Ramos (cell line): ENCODE measurements at regions not wholly inside any gene's neighbourhood (a gene's known extent, or its start where the extent isn't known, plus 50 kb on each side); places are given as distances from the start of the nearest gene placed in this dataset.

ENCODE experiments used
- in situ Hi-C: fragments of 300-500 bp; cut with MboI; formaldehyde crosslinking; loops from one replicate; pipeline ENCODE4 v1.14.3; 2022; ENCODE audit warnings: low sequenced_read_pairs; ENCODE audit not compliant: unreplicated experiment

DNA sequence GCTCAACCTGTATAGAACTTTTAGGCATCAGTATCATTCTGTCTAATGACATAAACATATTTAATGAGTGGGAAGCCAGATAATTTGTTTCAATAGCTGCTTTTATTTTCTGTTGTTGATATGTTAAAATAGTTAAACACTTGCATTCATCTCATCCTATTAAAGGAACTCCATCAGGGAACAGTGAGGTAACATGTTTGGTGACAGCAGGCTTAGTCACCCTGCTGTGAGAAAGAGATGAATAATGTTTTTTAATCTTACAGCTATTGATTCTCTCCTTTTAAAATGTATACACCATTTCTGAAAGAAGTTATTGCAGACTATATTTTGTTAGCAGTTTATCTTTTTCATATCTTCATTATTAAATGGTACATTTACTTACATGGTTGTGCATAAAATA lies 123.3 kb upstream of the CWC22 start:
- in situ Hi-C loops, result no loop called here

GRCh38 chr2:180128861-180129260 lies 121.8 kb upstream of the CWC22 start:
- in situ Hi-C loops, result loop anchor here (10.0 kb wide), 1 partner anchor 926 kb away; no protein-coding TSS in a partner anchor

GRCh38 chr2:180125245-180125962 lies 118.3 kb upstream of the CWC22 start:
- in situ Hi-C loops, result loop anchor here (10.0 kb wide), 1 partner anchor 929 kb away; no protein-coding TSS in a partner anchor

GRCh38 chr2:180124273-180125139 lies 117.4 kb upstream of the CWC22 start:
- in situ Hi-C loops, result loop anchor here (10.0 kb wide), 1 partner anchor 930 kb away; no protein-coding TSS in a partner anchor

- in situ Hi-C loops, result loop anchor here (10.0 kb wide), 1 partner anchor 932 kb away; no protein-coding TSS in a partner anchor
Measured at GRCh38 chr2:180122874-180123273, 115.8 kb upstream of the CWC22 start.

GRCh38 chr2:180115675-180116074 lies 108.6 kb upstream of the CWC22 start:
- in situ Hi-C loops, result no loop called here

DNA sequence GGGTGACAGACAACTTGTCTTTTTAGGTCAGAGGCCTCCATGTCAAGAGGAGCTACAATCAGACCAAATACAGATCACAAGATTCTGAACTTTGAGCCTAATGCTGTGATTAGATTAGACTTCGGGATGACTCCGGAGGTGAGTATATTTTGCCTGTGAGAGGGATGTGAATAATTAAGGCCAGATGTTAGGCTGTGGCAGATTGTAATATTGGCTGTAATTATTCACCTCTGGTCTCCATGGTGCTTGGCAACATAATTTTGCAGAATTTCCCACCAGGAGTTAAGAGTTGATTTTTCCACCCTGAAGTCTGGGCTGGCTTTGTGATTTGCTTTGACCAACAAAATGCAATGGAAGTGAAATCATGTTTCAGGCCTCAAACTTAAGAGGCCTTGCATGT lies 108.2 kb upstream of the CWC22 start:
- in situ Hi-C loops, result no loop called here

DNA sequence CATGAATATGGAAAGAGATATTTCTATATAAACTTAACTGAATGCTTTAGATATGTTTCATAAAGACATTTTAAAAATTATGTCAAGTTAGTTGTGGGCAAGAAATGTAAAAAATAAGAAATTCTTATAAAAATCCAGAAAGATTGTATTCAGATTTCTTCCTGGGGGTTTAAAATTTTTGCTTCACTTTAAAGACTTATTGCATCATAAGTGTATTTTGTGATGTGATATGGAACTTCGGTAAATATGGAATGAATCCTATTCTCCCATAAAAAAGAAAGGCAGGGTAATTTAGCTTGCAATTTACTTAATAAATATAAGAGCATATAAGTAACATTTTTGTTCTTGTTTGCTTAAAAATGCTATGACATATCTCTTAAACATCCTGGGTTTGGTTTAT lies 104.8 kb upstream of the CWC22 start:
- in situ Hi-C loops, result no loop called here

GRCh38 chr2:180110469-180110868 lies 103.4 kb upstream of the CWC22 start:
- in situ Hi-C loops, result no loop called here

DNA sequence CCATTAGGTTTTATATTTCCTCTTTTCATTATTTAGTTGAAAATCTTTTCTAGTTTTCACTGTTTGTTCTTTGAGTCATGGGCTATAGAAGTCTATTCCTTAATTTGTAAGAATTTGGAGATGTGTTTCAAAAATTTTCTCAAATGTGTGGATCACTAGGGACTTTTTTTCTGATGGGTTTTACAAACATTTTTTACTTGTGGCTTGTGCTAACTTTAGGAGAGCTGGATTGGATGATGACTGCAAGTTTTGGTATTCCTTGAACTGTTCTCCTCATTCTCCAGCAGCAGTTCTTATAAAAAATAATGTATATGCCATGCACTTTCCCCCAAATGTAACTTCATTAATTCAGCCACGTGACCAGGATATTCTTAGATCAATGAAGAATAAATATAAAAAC lies 94.7 kb upstream of the CWC22 start:
- in situ Hi-C loops, result no loop called here

DNA sequence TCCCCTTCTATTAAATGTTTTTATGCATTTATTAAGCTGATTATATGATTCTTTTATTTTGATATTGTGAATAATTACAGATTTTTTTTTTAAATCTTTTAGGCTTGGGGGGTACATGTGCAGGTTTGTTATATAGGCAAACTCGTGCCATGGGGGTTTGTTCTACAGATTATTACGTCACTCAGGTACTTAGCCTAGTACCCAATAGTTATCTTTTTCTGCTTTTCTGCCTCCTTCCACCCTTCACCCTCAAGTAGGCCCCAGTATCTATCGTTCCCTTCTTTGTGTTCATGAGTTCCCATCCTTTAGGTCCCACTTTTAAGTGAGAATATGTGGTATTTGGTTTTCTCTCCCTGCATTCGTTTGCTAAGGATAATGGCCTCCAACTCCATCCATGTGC lies 92.2 kb upstream of the CWC22 start:
- in situ Hi-C loops, result no loop called here

- in situ Hi-C loops, result loop anchor here (10.0 kb wide), 1 partner anchor 670 kb away; no protein-coding TSS in a partner anchor
Measured at GRCh38 chr2:180085144-180085543, 78.0 kb upstream of the CWC22 start.

DNA sequence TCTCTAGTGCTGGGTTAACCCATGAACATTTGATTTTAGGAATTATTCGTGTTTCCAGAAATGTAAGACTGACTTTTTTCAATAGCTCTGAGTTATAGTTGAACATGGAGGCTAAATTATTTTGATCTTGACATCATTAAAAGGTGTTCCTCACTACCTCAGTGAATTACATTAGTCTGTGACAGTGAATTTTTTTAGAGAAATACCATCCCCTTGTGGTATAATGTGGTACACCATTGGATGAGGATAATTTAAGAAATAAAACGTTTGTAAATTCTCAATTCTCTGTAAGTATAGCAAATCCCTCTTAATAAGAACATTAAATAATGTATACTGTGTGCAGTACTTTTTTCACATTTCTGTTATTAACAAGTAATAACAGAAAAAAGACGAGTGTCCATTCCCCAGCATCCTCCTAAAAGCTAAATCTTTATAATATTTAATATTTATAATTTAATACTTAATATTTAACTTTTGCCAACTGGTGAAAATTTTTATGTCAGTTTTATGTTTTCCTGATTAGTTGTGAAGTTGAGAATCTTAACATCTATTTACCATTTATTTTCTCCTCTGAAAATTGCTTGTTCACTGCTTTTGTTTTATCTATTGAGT lies 70.3 kb upstream of the CWC22 start:
- in situ Hi-C loops, result no loop called here

- in situ Hi-C loops, result no loop called here
Measured at GRCh38 chr2:180075870-180076269, 68.8 kb upstream of the CWC22 start.

- in situ Hi-C loops, result no loop called here
Measured at GRCh38 chr2:180071797-180072196, 64.7 kb upstream of the CWC22 start.

DNA sequence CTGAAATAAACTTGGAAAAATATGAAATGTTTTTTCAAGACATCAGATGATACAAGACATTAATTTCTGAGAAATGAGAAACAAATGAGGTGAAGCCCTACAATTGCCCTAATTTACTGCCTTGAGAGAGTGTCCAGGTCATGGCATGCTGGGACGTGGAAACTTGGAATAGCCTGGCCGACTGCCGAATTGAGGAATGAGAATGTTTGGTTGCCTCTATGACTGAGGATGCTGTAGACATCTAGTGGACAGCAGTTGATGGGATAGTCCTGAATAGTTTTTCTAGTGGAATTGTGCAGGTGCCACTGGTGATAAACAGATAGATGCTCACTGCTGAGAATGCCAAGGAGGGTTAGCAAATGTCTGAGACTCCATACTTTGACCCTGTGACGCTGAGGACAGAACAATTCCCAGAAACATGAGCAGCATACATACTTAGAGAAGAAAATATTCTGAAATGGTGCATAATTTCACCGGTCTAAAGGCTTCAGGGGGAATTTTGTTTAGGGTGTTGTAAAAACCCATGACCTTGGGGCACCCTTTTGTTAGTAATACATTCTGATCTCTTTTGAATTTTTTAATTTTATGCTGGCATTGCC lies 56.5 kb upstream of the CWC22 start:
- in situ Hi-C loops, result loop anchor here (10.0 kb wide), 1 partner anchor 639 kb away; no protein-coding TSS in a partner anchor

GRCh38 chr2:180062178-180062577 lies 55.1 kb upstream of the CWC22 start:
- in situ Hi-C loops, result loop anchor here (10.0 kb wide), 1 partner anchor 637 kb away; no protein-coding TSS in a partner anchor

DNA sequence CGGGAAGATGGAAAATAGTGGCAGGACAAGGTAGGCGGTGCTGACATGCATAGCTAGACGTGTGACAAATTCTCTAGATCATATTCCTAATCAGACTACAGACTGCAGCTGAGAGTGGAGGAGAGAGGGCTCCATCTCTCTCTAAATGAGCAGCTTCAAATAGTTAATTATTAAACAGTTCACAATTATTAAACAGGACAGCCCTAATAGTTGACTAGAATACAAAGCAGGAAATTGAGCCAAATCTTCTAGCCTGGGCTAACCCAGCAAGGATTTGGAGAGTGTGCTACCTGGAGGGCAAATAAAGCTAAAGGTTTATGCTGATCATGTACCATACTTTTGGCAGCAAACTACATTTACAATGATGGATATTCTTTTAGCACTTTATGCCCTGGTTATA lies 54.4 kb upstream of the CWC22 start:
- in situ Hi-C loops, result loop anchor here (10.0 kb wide), 1 partner anchor 637 kb away; no protein-coding TSS in a partner anchor

- in situ Hi-C loops, result loop anchor here (10.0 kb wide), 1 partner anchor 636 kb away; no protein-coding TSS in a partner anchor
Measured at GRCh38 chr2:180061085-180061484, 54.0 kb upstream of the CWC22 start.

DNA sequence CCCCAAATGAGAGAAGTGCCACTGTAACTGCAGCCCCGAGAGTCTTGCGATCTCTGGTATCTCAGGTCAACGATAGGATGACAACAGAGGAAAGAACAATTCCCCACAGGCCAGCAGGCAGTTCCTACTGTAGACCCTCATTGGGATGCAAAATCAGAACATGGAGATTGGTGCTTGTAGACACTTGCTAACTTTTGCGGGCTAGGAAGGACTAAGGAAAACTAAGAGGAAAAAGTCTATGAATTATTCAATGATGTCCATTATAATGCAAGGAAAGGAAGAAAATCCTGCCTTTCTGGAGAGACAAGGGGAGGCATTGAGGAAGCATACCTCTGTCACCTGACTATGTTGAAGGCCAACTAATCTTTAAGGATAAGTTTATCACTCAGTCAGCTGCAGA lies 51.9 kb upstream of the CWC22 start:
- in situ Hi-C loops, result no loop called here
